ENCODE measurements at regions not wholly inside any gene's neighbourhood (a gene's known extent, or its start where the extent isn't known, plus 50 kb on each side); places are given as distances from the start of the nearest gene placed in this dataset.

- no peaks in the 10 kb centered on the region for H3K4me1 Mint-ChIP-seq (ENCODE audit: low read depth)
- no peak overlapping the region for H3K27ac Mint-ChIP-seq
- H3K9me3 Mint-ChIP-seq = peaks cover 64% of the 10 kb centered on the region
- peaks cover 2% of the 10 kb centered on the region; the same call in 1 of the 2 replicates for H3K27me3 Mint-ChIP-seq (ENCODE audit: insufficient read depth)
- H3K36me3 Mint-ChIP-seq (ENCODE audit: low read depth) = peaks cover 9% of the 10 kb centered on the region; the same call in 1 of the 2 replicates
- no peak for TF ChIP-seq CTCF (IDR thresholded peaks at IDR 0.05)
- no peak for DNase-seq
- no peak overlapping the region for H3K4me3 Mint-ChIP-seq
These were observed 536.0 kb downstream of the NPHP4 start for GRCh38 chr1:5456090-5456811.

GRCh38 chr1:5455651-5456050 is 536.6 kb downstream of the NPHP4 start:
- Mint-ChIP-seq H3K27ac (no peak overlapping the region), H3K36me3 (ENCODE audit: low read depth) (peaks cover 9% of the 10 kb centered on the region; the same call in 1 of the 2 replicates), H3K4me1 (ENCODE audit: low read depth) (no peaks in the 10 kb centered on the region), H3K4me3 (no peak overlapping the region), H3K27me3 (ENCODE audit: insufficient read depth) (peaks cover 2% of the 10 kb centered on the region; the same call in 1 of the 2 replicates), H3K9me3 (peaks cover 60% of the 10 kb centered on the region)
- DNase-seq = no peak
- no peak for TF ChIP-seq CTCF (IDR thresholded peaks at IDR 0.05)

GRCh38 chr1:5455056-5455455 is 537.2 kb downstream of the NPHP4 start:
- Mint-ChIP-seq H3K36me3 (ENCODE audit: low read depth) (peaks cover 9% of the 10 kb centered on the region; the same call in 1 of the 2 replicates), H3K4me1 (ENCODE audit: low read depth) (no peaks in the 10 kb centered on the region), H3K9me3 (peaks cover 55% of the 10 kb centered on the region), H3K27ac (no peak overlapping the region), H3K4me3 (no peak overlapping the region), H3K27me3 (ENCODE audit: insufficient read depth) (peaks cover 2% of the 10 kb centered on the region; the same call in 1 of the 2 replicates)
- TF ChIP-seq CTCF (IDR thresholded peaks at IDR 0.05) = no peak
- no peak for DNase-seq

- Mint-ChIP-seq H3K4me1 (ENCODE audit: low read depth) (no peaks in the 10 kb centered on the region), H3K27me3 (ENCODE audit: insufficient read depth) (no peaks in the 10 kb centered on the region; the same call in 1 of the 2 replicates), H3K9me3 (peaks cover 44% of the 10 kb centered on the region), H3K27ac (no peak overlapping the region), H3K4me3 (no peak overlapping the region), H3K36me3 (ENCODE audit: low read depth) (no peaks in the 10 kb centered on the region)
- TF ChIP-seq CTCF (IDR thresholded peaks at IDR 0.05) = no peak
- no peak for DNase-seq
These were observed 538.9 kb downstream of the NPHP4 start for GRCh38 chr1:5453347-5453746.

GRCh38 chr1:5451671-5452070 is 540.6 kb downstream of the NPHP4 start:
- no peak for DNase-seq
- H3K27ac Mint-ChIP-seq = no peak overlapping the region
- H3K27me3 Mint-ChIP-seq (ENCODE audit: insufficient read depth) = no peaks in the 10 kb centered on the region; the same call in 1 of the 2 replicates
- no peaks in the 10 kb centered on the region for H3K36me3 Mint-ChIP-seq (ENCODE audit: low read depth)
- peaks cover 40% of the 10 kb centered on the region for H3K9me3 Mint-ChIP-seq
- no peak for TF ChIP-seq CTCF (IDR thresholded peaks at IDR 0.05)
- no peak overlapping the region for H3K4me3 Mint-ChIP-seq
- H3K4me1 Mint-ChIP-seq (ENCODE audit: low read depth) = no peaks in the 10 kb centered on the region
